NCI-H69 (cell line): ENCODE measurements at regions not wholly inside any gene's neighbourhood (a gene's known extent, or its start where the extent isn't known, plus 50 kb on each side); places are given as distances from the start of the nearest gene placed in this dataset.

ENCODE experiments used
- DNase-seq: peaks from one replicate; lab custom pipeline; 2025; lab: John Stamatoyannopoulos, UW

DNA sequence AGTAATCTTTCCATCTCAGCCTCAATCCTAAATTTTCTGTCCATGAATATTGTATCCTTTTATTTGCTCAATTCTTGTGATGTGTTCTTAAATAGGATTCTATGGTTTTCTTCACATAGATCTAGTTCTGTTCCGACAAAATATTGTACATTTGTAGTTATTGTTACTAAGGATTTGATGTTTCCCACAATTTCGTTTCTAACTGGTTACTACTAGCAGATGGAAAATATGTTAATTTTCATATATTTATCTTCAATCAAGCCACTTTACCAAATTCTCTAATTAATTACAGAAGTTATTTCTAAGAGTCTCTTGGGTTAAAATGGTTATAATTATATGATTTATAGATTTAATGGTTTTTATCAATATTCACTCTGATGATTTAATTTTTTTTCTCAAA, 60.3 kb downstream of the SEC61B start:
- no peak for DNase-seq

DNA sequence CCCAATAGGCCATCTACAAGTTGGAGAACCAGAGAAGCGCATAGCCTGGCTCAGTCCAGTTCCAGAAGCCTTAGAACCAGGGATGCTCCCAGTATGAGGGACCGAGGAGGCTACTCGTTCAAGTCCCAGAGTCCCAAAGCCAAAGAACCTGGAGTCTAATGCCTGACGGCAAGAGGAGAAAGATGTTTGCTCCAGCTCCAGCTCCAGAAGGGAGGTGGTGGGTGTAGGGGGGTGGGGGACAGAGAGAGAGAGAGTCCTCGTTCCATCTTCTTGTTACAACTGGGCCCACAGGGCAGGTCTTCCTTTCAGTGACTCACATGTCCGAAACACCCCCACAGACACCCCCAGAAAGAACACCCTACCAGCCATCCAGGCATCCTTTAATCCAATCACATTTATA, 63.9 kb downstream of the SEC61B start:
- no peak for DNase-seq

GRCh38 chr9:99286536-99286935, 64.5 kb downstream of the SEC61B start:
- DNase-seq, result no peak

- DNase-seq, result no peak
Observed at GRCh38 chr9:99287641-99288040, 65.6 kb downstream of the SEC61B start.

DNA sequence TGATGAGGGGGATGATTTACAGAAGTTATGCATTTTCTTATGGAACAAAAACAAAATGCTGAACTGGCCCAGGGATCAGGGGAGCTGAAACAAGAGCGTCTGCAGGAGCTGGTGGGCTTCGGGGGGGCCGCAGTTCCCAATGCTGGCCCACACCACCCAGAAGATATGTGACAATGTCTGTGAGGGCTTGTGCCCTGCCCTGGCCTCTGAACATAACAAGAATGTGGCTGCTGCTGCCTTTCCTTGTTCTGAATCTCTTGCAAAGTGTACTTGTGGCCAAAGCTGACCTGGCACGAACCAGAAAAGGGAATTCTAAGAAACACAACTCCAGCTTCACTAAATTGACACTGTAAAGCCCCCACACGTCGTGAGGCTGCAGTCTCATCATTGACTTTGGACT, 66.7 kb downstream of the SEC61B start:
- DNase-seq, result no peak

GRCh38 chr9:99294850-99295461, 72.9 kb downstream of the SEC61B start:
- no peak for DNase-seq

DNA sequence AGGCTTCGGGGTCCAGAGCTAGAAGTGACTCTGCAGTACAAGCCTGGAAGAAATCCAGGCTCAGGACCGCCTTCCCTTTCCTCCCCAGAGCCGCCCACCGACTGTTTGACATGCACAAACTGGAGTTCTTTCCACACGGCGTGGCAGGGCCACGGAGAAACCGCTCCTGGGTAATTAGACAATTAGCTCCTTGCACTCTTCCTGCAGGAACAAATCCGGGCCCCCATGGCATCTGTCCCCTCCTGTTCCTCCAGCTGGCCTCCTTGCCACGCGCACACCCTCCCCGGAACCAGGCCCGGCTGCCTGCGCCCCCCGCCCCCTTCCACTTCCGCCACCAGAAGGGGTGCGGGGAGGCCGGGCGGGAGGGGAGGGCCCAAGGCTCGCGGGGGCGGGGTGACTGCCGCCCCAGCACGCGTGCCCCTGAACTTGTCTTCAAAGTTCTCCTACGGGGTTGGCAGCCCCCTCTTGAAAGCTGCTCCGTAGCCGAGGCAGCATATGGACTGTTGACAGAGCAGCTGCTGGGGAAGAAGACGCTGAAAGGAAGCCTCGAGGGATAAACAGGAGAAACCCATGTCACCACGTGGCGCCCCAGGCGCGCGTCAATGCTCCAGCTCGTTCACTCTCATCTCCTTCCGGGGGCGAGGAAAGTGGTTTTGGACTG, 74.3 kb downstream of the SEC61B start:
- peak; percentile 88 for DNase-seq

- no peak for DNase-seq
Observed at GRCh38 chr9:99298614-99299013, 76.5 kb downstream of the SEC61B start.

GRCh38 chr9:99299211-99300102, 77.4 kb downstream of the SEC61B start:
- peak; percentile 43 for DNase-seq

DNA sequence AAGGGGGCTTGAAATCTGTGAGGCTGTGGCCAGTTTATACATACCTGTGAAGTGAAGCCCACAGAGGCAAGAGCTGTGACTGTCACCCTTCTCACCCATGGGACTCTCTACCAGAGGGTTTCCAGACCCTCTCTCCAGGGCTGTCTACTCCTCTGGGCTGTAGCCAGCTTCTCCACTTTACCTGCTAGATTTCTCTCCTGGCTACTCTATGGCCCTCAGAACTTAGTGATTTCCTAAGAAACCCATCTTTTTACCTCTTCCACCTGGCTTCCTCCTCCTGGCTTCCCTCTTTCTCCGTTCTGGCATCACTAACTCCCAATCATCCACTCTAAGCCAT, 78.0 kb downstream of the SEC61B start:
- no peak for DNase-seq

DNA sequence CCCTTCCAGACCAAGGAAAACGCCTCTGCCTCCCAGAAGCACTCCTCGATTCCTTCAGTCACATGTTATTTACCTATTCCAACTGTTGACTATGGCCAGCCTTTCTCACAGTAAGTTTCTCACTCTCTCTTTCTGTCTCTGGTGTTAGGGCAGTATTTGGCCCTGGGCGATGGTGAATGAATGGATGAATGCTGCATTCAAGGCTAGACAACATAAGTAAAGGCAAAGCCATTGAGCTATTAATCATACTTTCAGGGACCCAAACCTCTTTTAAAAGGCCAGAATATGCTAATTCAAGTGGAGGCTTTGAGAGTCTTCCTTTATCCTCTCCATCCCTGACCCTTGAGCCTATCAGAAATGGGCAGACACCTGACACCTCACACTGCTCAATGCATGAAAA, 78.5 kb downstream of the SEC61B start:
- no peak for DNase-seq

- DNase-seq, result peak; percentile 64
Observed at GRCh38 chr9:99303177-99303576, 81.1 kb downstream of the SEC61B start.

- DNase-seq, result no peak
Observed at GRCh38 chr9:99305124-99305523, 83.0 kb downstream of the SEC61B start.

- DNase-seq, result no peak
Observed at GRCh38 chr9:99305820-99306811, 84.0 kb downstream of the SEC61B start.

GRCh38 chr9:99307851-99308250, 85.8 kb downstream of the SEC61B start:
- DNase-seq, result no peak

GRCh38 chr9:99309141-99309939, 87.3 kb downstream of the SEC61B start:
- DNase-seq, result no peak

DNA sequence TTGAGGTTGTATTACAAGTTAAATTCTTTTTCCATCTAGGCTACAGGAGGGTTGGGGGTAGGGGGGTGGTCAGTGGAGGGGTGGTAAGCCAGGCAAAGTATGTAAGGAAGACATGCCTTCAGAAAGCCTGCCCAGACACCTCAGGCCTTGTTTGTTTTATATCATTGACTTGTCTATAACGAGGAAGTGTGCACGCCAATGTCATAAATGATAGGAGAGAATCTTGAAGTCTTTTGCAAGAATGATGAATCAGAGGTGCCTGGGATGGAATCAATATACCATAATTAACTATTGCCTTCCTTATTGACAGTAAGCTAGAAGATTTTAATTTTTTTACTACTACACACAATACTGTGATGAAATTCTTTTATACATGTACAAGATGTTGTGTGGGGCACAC, 90.7 kb downstream of the SEC61B start:
- DNase-seq, result no peak

- DNase-seq, result no peak
Observed at GRCh38 chr9:99319048-99319447, 97.0 kb downstream of the SEC61B start.

GRCh38 chr9:99322299-99322698, 100.2 kb downstream of the SEC61B start:
- DNase-seq, result no peak

DNA sequence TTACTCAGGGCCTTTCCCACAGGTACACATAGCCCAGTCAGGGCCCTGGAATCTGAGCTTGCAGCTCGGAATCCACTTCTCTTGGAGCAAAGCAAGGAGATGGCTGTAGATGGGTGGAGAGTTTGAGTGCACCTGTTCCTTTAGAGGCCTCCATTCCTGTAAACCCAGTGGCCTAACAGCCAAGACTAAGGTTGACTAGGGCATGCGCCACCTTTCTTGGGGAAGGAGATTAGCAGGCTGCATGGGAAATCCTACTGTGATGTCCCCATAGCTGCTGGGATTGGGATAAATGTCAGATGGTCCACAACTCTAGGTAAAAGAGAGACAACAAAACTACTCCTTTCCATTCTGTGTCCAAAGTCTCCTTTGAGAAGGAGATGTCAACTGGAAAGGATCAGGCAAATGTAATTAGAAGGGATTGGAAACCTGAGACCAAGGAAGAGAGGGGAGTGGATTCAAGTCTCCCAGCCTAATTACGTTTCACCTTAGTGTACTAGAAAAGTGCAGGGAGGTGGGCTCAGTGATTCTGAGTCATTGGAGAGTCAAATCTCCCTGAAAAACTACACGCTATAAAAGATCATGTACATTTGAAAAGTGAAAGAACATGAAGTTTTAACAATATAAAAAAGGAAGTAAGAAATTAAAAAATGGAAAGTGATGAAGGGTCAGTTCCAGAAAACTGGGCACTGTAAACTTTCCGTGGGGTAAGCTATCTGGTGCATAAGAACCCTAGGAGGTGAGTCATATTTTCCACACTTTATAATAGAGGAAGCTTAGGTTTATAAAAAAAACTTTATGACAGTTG, 104.2 kb downstream of the SEC61B start:
- DNase-seq, result no peak

GRCh38 chr9:99326917-99327189, 104.8 kb downstream of the SEC61B start:
- DNase-seq, result no peak
